Hematopoietic multipotent progenitor cell treated with erythropoietin and hydrocortisone succinate and interleukin-3 and kit ligand, for 6 days (in vitro differentiated cells): ENCODE measurements at regions not wholly inside any gene's neighbourhood (a gene's known extent, or its start where the extent isn't known, plus 50 kb on each side); places are given as distances from the start of the nearest gene placed in this dataset.

Experiments
- DNase-seq: peaks from one replicate; pipeline ENCODE4 v3.0.0-alpha.2; 2015

DNA sequence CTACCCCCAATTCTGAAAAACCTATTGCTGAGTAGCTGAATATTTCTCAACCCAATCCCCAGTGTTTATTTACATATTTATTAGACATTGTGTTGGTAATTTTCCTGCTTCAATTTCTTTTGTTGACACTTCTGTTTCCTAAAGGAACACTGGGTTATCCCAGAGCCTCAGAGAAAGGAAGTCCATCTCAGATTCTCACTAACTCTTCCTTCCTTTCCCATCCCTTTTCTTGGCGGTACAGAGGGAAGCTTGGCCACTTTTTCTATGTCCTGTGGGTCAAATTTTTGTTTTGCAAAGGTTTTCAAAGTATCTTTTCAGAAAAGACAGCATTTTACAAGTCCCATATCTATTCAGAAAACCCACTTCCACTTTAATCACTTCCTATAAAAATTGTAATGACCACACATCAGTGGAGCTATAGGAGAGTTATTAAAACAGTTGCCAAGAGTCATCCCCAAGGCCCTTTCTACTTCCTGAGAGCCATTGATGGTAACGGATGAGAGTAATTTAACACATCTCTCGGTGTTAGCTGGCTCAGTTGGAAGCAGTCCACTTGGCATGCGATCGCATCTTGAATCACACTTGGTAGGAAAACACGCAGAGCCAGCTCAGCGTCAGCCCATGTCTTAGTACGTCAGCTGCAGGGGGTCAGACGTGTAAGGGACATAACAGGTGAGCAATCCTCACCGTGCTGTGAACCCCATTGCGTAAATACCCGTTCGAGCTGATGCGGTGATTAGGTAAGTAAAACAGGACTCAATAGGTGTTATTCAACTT lies 231.1 kb upstream of the ADARB2 start:
- DNase-seq: no peak

DNA sequence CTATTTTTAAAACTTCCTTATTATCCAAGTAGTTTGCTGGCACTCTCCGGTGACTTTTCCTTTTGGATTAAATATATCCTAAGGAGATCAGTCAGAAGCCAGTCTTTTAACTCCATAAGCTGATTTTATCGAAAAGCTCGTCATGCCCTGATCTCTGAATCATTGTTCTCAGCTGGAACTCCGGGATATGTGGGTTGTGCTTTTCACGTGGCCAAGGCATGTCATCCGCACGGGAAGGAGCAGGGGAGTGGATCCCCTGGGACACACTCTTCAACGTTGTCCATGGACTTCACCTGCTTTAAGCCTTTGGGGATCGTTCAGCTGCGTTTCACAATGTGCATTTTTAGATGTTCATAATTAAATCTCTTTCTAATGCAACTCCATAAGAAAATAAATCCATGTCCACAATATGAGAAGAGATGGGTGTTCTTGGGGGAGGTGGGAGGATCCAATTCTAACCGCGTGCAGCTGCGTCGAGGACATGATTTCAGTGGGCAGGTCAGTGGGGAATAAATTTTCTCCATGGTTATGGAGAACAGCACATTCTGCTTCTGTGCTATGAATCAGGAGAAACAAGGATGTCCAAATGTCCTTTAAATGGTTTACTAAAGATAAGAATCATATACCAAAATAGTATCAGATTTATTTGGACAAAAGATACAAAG lies 229.5 kb upstream of the ADARB2 start:
- no peak for DNase-seq

DNA sequence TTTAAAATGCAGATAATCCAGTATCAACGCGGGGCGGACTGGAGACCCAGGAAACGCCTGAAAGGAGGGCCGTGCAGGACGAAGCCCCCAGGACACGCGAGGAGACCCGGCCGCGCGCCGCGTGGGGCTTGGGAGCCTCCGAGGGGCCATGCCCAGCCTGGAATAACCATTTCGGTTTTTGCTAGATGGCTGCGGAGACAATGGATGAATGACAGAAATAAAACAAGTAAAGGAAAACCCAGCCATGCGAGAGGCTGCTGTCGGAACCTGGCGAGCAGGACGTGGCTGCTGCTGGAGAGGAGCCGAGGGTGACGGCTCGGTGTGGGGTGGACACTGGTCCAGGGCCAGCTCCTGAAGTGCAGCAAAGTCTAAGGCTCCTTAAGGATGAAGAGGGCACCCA lies 227.2 kb upstream of the ADARB2 start:
- no peak for DNase-seq

DNA sequence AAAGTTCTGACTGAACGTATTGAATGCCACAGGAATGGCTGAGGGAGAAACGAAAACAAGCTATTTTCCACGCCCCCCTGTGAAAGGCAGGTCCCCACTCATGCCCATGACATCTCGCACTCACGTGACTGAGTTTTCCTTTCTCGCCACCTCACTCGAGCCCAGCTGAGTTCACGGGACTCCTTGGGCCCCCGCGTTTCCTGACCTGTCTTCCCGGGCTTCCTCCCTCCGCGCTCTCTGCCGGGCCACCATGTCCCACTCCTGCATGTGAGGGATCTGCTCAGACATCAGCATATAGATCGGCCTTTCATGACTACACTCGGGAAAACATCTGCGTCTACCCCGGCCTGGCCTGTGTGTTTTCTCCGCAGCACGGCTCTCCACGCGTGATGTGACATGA lies 226.0 kb upstream of the ADARB2 start:
- DNase-seq: no peak

DNA sequence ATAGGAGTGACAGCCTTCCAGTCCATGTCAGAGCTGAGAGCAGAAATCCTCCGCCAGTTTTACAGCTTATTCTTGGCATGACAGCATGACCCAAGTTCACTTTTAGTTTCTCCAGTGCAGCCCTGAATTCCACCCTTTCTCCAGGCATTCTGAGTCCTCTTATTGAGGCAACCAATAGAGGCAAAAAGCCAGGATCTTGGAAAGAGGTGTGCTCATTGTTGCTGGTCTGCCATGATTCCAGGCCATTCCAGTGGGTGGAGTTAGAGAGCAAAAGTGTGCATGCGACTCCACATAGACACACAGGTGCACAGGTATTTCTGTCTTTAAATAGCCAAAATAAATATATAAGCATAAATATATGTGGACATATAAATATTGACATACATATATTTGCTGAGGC lies 224.7 kb upstream of the ADARB2 start:
- no peak for DNase-seq

DNA sequence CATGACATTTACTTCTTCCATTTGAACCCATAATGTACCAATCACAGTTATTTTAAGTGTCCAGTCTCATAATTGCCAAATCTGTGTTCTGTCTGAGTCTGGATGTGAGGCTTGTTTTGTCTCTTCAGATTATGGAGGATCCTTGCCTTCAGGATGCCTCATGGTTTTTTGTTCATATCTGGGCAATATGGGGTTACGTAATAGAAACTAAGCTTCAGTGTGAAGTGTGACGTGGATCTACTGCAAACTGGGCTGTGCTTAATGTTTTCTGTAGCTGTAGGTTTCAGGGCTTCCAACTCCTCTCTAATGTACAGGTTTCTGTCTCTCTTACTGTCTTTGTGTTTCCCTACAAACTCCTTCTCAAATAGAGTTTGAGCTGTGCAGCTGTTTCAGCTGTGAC lies 223.7 kb upstream of the ADARB2 start:
- DNase-seq: no peak

DNA sequence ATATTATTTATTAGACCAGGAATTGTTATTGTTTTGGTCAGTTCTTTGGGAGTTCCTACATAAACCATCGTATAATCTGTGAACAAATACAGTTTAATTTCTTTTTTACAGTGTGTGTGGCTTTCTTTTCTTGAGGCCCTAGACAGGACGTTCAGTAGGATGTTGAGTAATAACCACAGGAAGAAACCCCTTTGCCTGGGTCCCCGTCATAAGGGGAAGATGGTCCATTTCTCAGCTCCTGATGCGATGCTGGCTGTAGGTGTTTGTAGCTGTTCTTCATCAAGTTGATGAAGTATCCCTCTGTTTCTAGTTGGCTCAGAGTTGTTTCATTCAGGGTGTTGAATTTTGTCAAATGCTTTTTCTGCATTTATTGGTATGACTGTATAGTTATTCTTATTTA lies 219.7 kb upstream of the ADARB2 start:
- DNase-seq: peak; percentile 30

DNA sequence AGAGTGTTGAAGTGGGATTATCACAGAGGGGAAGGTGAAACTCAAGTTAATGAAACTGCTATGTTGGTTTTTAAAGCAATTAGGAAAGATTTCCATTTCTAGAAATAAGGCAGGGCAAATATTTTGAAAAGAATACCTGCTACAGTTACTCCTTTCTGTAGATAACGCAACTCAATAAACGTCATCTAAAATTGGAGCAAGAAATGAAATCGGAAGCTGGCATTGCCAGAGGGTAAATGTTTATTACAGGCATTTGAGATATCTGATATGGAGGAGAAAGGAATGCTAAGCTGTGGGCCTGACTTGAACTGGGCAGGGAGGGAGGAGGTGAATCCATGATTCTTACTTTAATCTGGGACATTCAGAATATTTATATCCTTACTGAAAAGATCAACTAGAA lies 217.0 kb upstream of the ADARB2 start:
- DNase-seq: no peak

DNA sequence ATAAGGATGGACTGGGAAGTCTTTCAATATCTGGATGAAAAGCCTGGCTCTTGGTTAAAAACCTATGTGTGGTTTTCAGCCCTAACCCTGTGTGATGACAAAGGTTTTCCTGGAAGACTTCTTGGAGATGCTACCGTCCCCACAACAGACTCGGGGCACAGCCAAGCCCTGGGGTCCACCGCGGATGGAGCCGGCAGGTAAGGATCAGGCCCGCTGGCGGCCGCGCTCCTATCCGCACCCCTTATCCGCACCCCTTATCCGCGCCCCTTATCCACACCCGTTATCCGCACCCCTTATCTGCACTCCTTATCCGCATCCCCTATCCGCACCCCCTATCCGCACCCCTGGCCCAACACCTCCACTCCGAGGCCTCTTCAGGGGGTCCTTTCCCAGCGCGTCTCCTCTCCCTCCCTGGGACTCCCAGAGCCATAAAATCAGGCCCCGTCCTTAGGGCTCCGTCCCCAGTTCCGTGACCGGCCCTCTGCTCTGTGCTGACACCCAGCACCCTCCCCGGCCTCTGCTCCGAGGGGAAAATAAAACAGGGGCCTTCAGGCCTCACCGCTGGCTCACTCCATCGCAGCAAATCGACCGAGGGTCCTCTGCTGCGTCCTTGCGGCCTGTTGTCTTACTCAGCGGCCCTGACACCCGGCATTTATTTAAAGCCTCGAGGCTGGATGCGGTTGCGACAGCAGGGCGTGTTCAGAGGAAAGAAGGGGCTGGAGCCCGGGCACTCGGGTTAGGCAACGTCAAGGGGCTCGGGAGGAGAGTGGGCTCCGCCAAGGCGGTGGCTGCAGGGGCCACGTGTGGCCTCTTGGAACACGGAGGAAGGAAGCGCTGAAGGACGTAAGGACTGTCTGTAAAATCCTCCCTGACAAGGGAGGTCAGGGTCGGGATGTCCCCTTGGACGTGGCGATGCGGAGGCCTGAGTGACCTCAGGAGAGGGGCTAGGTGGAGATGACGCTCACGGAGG lies 215.1 kb upstream of the ADARB2 start:
- DNase-seq: no peak

DNA sequence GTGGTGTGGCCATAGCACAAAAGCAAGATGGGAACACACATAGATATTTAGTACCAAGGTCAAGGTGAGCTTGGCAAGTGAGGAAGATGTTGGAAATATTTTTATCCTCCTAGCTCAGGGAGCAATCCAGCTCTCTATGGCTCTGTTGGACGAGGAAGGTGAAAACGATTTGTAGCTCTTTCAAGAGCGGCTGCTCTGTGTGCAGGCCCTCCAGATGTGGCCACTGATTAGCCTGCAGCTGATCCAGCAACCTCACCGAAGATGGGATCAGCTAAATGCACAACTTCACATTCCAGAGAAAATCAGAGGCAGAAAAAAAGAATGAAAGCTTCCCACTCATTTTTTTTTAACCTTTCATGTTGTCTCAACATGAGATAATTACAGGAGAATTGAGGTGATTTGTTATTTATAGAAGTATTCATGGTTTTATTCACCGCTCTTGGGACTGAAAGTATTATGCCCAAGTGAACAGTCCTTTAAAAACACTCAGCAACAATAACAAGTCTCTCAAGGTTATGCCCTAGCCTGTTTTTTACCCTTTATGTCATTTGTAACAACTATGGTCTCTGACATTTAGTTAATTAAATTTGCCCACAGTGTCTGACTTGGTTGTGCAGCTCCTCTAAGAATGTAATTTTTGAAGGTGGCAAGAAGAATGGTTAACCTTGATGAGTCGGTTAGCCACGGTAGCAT lies 213.6 kb upstream of the ADARB2 start:
- DNase-seq: no peak

DNA sequence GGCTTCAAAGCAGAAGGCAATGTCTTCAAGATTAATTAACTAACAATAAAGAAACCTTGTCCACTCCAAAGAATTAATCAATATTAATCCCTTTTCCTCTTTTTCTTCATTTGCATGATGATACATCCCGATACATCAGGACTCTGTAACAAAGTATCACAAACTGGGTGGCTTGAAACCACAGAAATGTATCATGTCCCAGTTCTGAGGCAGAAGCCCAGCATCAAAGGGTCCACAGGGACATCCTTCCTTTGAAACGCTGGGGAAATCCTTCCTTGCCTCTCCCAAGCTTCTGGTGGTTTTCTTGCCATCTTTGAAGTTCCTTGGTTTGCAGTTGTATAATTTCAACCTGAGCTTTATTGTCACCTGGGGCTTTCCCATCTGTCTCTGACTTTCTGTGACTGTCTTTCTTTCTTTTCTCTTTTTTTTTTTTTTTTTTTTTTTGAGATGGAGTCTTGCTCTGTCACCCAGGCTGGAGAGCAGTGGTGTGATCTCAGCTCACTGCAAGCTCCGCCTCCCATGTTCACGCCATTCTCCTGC lies 210.2 kb upstream of the ADARB2 start:
- DNase-seq: no peak

DNA sequence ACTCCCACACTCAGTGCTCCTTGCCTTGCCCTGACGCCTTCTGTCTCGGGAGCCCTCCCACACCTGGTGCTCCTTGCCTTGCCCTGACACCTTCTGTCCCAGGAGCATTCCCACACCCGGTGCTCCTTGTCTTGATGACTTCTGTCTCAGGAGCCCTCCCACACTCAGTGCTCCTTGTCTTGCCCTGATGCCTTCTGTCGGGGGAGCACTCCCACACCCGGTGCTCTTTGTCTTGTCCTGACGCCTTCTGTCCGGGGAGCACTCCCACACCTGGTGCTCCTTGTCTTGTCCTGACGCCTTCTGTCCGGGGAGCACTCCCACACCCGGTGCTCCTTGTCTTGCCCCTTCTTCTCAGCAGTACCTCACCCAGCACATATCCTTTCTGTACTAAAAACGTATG lies 207.2 kb upstream of the ADARB2 start:
- no peak for DNase-seq

DNA sequence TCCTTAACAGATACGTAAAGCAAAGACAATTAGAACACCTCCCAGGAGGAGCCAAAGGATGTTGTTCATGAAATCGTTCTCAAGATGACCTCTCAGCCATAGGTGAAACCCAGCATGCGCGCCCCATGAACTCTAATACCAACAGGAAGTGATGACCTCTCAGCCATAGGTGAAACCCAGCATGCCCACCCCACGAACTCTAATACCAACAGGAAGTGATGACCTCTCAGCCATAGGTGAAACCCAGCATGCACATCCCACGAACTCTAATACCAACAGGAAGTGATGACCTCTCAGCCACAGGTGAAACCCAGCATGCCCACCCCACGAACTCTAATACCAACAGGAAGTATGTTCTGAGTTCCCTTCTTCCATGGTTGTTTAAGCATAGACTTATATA lies 205.2 kb upstream of the ADARB2 start:
- DNase-seq: no peak

DNA sequence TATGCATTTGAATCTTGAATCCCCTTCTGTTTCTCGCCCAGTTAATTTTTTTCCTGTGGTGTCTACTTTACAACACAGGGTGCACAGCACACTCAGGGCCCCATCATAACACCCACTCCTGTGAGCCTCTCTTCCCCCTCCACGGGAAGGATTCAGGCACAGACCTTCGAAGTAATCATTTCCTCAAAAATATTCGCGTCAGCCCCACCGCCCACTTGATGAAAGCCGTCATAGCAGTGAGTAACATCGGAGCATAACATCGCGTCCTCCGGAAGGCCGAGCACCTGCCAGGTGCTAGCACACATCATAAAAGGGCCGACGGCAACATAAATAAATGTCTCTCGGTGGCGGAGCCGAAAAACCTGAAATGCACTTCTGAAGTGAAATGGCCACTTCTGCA lies 201.7 kb upstream of the ADARB2 start:
- no peak for DNase-seq

DNA sequence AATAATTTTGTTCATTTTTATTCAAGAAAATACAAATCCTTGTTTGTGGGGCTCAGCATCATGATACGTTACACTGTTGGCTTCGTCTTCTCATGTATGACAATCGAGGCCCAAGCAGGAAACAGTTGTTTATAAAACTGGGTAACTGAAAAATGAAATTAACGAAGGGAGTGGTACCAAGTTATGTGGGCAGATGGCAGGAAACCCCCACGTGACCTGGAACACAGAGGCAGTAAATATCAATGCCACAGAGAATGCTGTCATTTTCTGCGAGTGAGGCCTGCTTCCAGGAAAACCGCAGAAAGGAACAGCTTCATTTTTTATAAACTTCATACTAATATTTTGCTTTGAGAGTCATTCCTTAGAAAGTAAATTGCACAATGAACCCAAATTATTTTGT lies 201.0 kb upstream of the ADARB2 start:
- DNase-seq: peak; percentile 44

DNA sequence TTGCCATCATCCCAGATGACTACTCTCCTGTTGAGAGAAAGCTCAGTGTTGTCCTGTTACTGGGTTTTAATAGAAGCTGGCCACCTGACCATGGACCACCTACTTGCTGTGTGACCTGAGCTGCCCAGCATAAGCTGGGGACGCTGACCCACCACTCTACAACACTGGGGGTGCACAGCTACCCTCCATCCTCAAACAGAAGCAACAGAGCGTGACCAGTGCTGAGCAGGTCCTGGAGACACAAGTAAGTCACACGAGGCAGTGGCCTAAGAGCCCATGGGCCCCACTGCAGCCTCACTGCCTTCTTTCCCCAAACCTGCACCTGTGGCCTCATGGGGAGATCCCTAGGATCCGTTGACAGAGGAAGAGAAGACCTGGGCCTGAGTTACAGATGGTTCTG lies 198.6 kb upstream of the ADARB2 start:
- DNase-seq: no peak

DNA sequence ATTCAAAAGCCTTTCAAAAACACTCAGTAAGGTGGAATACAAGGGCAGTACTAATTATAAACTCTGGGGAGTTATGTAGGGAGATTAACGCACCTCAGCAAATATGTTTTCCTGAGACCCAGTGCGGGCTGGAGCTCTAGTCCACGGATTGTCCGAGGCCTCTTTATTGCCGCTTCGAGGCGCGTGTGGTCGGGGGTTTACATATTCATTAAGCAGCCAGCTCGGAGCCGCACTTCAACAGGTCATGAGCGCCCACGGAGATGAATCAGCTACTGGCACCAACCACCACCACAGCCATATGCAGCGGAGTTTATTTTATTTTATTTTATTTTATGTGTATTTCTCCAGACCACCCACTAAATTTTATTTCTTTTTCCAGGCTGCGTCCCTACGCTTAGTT lies 195.9 kb upstream of the ADARB2 start:
- no peak for DNase-seq

DNA sequence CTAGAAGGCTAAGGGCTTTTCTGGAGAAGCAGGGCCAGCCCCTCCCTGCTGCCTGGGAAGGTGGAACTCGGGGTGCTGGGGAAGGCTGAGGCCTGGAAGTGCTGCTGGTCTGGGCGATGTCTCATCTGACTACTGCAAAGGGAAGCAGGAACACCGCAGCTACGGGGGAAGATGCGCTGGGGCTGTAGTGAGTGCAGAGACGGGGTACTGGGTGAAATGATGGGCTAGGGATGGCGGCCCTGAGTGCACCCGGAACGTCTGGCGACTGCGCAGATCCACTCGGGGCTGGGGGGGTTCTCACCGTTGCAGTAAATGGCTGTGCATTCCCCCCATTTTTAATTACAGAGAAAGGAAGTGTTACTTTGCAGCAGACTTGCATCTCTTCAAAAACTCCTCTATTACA lies 195.4 kb upstream of the ADARB2 start:
- DNase-seq: no peak

DNA sequence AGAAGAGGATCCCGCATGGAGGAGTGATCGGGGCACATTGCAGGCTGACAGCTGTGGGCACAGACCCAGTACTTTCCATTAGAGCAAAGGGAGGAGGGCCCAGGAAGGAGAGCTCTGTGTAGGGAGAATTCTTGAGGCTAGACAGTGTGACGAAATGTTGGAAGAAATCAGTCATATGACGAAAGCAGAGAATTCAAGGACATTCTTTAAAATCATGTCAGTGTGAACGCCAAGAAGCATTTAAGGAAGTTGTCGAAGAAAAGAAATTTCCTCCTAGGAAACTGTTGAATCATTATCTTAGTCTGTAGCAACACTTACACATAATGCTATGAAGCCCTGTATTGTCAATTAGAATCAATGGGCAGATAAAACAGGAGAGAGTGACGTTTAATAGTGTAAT lies 191.3 kb upstream of the ADARB2 start:
- no peak for DNase-seq

DNA sequence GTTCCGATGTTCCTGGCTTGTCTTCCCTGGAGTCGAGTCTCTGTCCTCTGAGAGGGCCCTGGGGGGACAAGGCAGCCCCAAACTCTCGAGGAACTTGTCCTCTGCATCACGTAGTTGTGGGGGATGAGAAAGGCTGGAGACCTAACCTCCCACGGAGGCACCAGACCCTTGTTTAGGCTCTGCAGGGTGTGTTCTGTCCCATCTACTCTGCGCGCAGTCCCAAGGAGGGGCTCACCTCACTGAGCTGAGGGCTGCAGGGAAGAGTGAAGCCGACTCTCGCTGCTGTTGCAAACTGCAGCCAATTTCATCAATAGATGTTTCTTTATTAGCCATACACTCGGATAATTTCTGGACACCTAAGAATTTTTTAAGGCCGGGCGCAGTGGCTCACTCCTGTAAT lies 186.7 kb upstream of the ADARB2 start:
- DNase-seq: no peak

DNA sequence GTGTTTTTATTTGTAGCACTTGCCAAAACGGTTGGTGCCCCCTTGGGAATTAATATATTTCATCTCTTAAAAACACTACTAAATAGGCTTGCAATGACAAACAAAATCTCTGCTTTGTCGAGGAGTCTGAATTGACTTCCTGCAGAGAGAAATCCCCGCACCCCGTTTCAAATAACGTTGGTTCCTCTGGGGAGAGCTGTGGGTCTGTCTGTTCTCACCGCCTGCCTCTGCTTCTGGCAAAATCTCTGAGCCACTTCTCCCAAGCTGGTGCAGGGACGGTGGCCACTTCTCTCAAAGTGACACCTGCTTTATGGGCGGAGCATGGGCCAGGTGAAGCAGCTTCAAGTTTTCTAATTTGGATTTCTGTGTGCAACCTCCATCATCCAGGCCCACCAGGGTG lies 186.3 kb upstream of the ADARB2 start:
- DNase-seq: no peak

DNA sequence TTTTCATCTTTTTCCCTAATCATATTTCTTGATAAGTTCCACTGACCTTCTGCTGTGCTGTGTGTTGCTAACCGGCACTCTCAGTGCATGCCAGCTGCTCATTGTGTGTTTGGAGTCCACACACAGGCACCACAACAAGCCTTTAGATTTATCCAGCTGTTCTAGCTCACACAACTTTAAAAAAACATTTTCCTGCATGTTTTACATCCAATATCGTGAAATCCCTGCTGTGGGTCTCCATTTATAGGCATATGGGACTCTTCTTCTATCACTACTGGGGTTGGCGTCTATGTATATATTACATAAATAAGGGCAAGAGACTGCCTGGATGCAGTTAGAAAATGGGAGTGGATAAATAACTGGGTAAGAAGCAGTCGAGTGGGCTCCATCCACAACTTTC lies 183.6 kb upstream of the ADARB2 start:
- DNase-seq: no peak

DNA sequence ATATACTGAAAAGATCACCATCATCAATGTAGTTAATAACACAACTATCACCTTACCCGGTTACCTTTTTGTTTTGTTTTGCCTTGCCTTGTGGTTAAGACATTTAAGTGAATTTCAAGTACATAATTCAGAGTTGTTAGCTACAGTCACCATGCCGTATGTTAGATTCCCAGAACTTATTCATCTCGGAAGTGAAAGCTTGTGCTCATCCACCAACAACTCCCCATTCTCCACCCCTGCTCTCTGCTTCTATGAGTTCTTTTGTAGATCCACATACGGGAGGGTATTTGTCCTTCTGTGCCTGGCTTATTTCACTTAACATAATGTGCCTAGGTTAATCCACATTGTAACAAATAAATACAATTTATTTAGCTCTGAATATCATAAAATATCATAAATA lies 182.8 kb upstream of the ADARB2 start:
- no peak for DNase-seq
